ENCODE measurements at regions not wholly inside any gene's neighbourhood (a gene's known extent, or its start where the extent isn't known, plus 50 kb on each side); places are given as distances from the start of the nearest gene placed in this dataset.
"Not testable (repeated sequence)": the region's sequence is repeated elsewhere in the genome, so short reads cannot be mapped to it uniquely, and the experiment has no call there.

DNA sequence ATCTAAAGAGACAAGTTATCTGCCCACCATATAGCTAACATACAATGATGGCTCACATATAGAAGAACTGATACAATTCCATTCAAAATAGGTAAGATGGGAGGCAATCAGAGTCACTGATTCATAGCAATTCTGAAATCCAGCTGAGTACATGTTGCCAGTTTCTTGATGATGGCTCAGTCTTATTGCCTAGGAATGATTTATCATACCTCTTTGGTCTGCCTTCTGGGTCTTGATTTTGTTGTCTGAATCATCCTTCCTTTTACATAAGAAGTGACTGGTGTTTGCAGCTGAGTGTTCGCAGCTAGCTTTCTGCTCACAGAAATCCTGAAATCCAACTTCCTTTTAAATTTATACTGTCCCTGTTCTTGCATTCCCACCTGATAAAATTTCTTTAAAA is 463.2 kb upstream of the MGAT4C start:
- no peaks in the 10 kb centered on the region for H3K27me3 ChIP-seq
- H3K4me1 ChIP-seq: no peaks in the 10 kb centered on the region
- no peak overlapping the region for H3K27ac ChIP-seq
- DNase-seq: no peak
- no peaks in the 10 kb centered on the region for H3K9me3 ChIP-seq
- intact Hi-C loops (cut with DNase I): no loop called here
- TF ChIP-seq, protein P1, sequence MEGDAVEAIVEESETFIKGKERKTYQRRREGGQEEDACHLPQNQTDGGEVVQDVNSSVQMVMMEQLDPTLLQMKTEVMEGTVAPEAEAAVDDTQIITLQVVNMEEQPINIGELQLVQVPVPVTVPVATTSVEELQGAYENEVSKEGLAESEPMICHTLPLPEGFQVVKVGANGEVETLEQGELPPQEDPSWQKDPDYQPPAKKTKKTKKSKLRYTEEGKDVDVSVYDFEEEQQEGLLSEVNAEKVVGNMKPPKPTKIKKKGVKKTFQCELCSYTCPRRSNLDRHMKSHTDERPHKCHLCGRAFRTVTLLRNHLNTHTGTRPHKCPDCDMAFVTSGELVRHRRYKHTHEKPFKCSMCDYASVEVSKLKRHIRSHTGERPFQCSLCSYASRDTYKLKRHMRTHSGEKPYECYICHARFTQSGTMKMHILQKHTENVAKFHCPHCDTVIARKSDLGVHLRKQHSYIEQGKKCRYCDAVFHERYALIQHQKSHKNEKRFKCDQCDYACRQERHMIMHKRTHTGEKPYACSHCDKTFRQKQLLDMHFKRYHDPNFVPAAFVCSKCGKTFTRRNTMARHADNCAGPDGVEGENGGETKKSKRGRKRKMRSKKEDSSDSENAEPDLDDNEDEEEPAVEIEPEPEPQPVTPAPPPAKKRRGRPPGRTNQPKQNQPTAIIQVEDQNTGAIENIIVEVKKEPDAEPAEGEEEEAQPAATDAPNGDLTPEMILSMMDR (IDR thresholded peaks at IDR 0.05): no peak
- H3K4me3 ChIP-seq: no peak overlapping the region
- H3K36me3 ChIP-seq: no peaks in the 10 kb centered on the region
- H3K9ac ChIP-seq (ENCODE audit: low read depth in 2 of 2, low read length in 2 of 2): no peak overlapping the region

DNA sequence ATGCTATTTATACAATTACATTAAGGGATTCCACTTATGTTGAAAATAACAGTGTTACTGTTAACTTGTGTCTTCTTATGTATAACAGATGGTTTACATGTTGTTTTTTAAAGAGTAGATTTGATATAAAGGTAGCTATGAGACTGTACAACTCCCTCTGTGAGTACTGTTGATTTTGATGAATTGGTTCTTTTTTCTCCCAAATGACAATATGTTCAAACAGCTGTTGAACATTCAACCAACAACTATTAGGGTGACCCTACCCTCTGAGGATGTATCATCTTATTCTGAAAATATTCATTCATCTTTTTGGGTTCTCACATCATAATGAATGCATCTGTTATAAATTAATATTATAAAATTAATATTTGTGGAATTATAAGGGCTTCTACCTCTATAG is 456.9 kb upstream of the MGAT4C start:
- TF ChIP-seq, protein P1 (IDR thresholded peaks at IDR 0.05): no peak
- no peaks in the 10 kb centered on the region for H3K9me3 ChIP-seq
- H3K27ac ChIP-seq: no peak overlapping the region
- no peak for DNase-seq
- H3K36me3 ChIP-seq: no peaks in the 10 kb centered on the region
- H3K9ac ChIP-seq (ENCODE audit: low read depth in 2 of 2, low read length in 2 of 2): no peak overlapping the region
- no peak overlapping the region for H3K4me3 ChIP-seq
- no peaks in the 10 kb centered on the region for H3K27me3 ChIP-seq
- intact Hi-C loops (cut with DNase I): no loop called here
- no peaks in the 10 kb centered on the region for H3K4me1 ChIP-seq

DNA sequence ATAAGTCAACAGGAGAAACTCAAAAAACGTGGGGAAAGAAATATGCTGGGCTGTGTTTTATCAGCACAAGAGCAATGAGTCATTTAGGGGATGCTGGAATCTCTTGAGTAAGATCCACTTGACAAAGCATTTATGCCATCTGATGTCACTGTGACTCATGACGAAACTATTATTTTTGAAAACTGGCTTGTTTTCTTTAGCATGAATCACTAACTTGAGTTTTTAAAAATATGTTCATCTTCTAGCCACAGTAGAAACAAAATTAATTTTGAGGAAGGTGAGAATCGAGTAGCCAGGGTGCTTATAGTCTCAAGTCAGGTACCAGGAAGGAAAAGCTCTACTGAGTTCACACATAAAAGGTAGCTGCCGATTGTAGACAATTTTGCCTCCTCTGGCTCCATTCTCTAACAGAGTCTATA is 456.2 kb upstream of the MGAT4C start:
- no peaks in the 10 kb centered on the region for H3K27me3 ChIP-seq
- TF ChIP-seq, protein P1 (IDR thresholded peaks at IDR 0.05): no peak
- no peaks in the 10 kb centered on the region for H3K4me1 ChIP-seq
- intact Hi-C loops (cut with DNase I): no loop called here
- no peaks in the 10 kb centered on the region for H3K9me3 ChIP-seq
- H3K27ac ChIP-seq: no peak overlapping the region
- DNase-seq: no peak
- H3K4me3 ChIP-seq: no peak overlapping the region
- no peak overlapping the region for H3K9ac ChIP-seq (ENCODE audit: low read depth in 2 of 2, low read length in 2 of 2)
- H3K36me3 ChIP-seq: no peaks in the 10 kb centered on the region

DNA sequence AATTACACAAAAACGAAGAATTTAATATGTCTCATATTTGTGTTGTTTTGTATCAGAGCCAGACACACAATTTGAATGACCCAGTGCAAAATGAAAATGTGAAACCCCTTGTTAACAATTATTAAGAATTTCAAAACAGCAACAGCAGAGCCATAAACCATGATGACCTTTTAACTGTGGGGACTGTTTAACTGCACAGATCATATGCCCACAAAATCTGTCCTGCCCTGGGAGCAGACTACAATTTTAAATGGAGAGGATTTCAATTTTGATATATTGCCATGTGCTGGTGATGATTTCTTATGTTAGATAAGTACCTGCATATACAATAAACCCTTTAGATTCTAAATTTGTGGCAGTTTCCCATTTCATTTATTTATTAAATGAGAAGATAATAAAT is 455.5 kb upstream of the MGAT4C start:
- Histone ChIP-seq H3K4me3 (no peak overlapping the region), H3K36me3 (no peaks in the 10 kb centered on the region), H3K27ac (no peak overlapping the region), H3K4me1 (no peaks in the 10 kb centered on the region), H3K9ac (ENCODE audit: low read depth in 2 of 2, low read length in 2 of 2) (no peak overlapping the region), H3K27me3 (no peaks in the 10 kb centered on the region), H3K9me3 (no peaks in the 10 kb centered on the region)
- DNase-seq: no peak
- intact Hi-C loops (cut with DNase I): no loop called here
- TF ChIP-seq, protein P1 (IDR thresholded peaks at IDR 0.05): no peak

DNA sequence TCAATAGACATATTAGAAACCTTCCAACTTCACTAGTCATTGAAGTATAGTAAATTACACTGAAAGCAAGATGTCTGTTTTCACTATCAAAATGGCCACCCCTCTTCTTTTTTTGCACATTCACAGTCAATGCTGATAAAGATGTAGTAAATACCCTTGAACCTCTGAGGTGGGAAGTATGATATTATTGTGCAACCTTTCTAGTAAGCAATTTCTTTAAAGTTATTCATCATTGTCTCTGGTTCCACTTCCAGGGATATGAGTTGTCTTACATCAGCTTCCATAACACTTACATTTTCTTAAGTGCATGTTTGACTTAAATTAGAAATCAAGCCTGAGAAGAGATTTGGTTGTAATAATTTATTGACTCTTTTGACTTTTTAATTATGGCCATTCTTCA is 453.9 kb upstream of the MGAT4C start:
- intact Hi-C loops (cut with DNase I): no loop called here

DNA sequence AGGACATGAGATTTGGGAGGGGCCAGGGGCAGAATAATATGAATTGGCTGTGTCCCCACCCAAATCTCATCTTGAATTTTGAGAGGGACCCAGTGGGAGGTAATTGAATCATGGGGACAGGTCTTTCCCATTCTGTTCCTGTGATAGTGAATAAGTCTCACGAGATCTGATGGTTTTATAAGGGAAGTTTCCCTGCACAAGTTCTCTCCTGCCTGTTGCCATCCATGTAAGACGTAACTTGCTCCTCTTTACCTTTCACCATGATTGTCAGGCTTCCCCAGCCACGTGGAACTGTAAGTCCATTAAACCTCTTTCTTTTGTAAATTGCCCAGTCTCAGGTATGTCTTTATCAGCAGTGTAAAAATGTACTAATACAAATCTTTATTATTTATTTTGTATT is 452.8 kb upstream of the MGAT4C start:
- H3K4me3 ChIP-seq; H3K9ac ChIP-seq (ENCODE audit: low read depth in 2 of 2, low read length in 2 of 2); H3K4me1 ChIP-seq; H3K9me3 ChIP-seq; intact Hi-C loops (cut with DNase I); H3K27me3 ChIP-seq; H3K27ac ChIP-seq; DNase-seq; H3K36me3 ChIP-seq: not testable (repeated sequence)

More for the DNA sequence above, 453.9 kb upstream of the MGAT4C start:
- TF ChIP-seq, protein P1 (IDR thresholded peaks at IDR 0.05): no peak
- no peak for DNase-seq
- no peaks in the 10 kb centered on the region for H3K4me1 ChIP-seq
- H3K9ac ChIP-seq (ENCODE audit: low read depth in 2 of 2, low read length in 2 of 2): no peak overlapping the region
- H3K27me3 ChIP-seq: no peaks in the 10 kb centered on the region
- no peak overlapping the region for H3K4me3 ChIP-seq
- H3K9me3 ChIP-seq: no peaks in the 10 kb centered on the region
- H3K36me3 ChIP-seq: no peaks in the 10 kb centered on the region
- no peak overlapping the region for H3K27ac ChIP-seq
